ENCODE measurements at regions not wholly inside any gene's neighbourhood (a gene's known extent, or its start where the extent isn't known, plus 50 kb on each side); places are given as distances from the start of the nearest gene placed in this dataset.

GRCh38 chrX:42565739-42566138, 212.2 kb downstream of the PPP1R2C start:
- intact Hi-C loops (cut with DNase I; ENCODE audit: low total_unique reads): no loop called here
- no peak for TF ChIP-seq POLR2A (IDR thresholded peaks at IDR 0.05)
- TF ChIP-seq CTCF (IDR thresholded peaks at IDR 0.05): no peak

GRCh38 chrX:42546800-42547199, 231.2 kb downstream of the PPP1R2C start:
- H3K27ac ChIP-seq: no peak overlapping the region
- TF ChIP-seq CTCF (IDR thresholded peaks at IDR 0.05) (no peak), POLR2A (IDR thresholded peaks at IDR 0.05) (no peak)
- no peaks in the 10 kb centered on the region for H3K27me3 ChIP-seq
- intact Hi-C loops (cut with DNase I; ENCODE audit: low total_unique reads): no loop called here
- DNase-seq: no peak
- WGBS, 2 donors: 100% methylated on average over 1 of the region's 1 CpG
- no peak overlapping the region for H3K4me3 ChIP-seq
- H3K4me1 ChIP-seq: no peaks in the 10 kb centered on the region
- H3K9me3 ChIP-seq: no peaks in the 10 kb centered on the region
- no peaks in the 10 kb centered on the region for H3K36me3 ChIP-seq (ENCODE audit: low read depth, missing control alignments)

More at GRCh38 chrX:42565739-42566138, 212.2 kb downstream of the PPP1R2C start:
- no peaks in the 10 kb centered on the region for H3K27me3 ChIP-seq
- H3K36me3 ChIP-seq (ENCODE audit: low read depth, missing control alignments): no peaks in the 10 kb centered on the region
- H3K4me3 ChIP-seq: no peak overlapping the region
- H3K4me1 ChIP-seq: no peaks in the 10 kb centered on the region
- H3K27ac ChIP-seq: no peak overlapping the region
- no peaks in the 10 kb centered on the region for H3K9me3 ChIP-seq
- DNase-seq: no peak
- 77 to 81% methylated on average over 2 of the region's 2 CpGs for WGBS, 2 donors

- Histone ChIP-seq H3K9me3 (no peaks in the 10 kb centered on the region), H3K4me1 (no peaks in the 10 kb centered on the region), H3K4me3 (no peak overlapping the region), H3K27ac (no peak overlapping the region), H3K27me3 (no peaks in the 10 kb centered on the region), H3K36me3 (ENCODE audit: low read depth, missing control alignments) (no peaks in the 10 kb centered on the region)
- no peak for TF ChIP-seq CTCF (IDR thresholded peaks at IDR 0.05)
- no peak for DNase-seq
- intact Hi-C loops (cut with DNase I; ENCODE audit: low total_unique reads): no loop called here
- WGBS, 2 donors: 94 to 100% methylated on average over 2 of the region's 2 CpGs
Measured at GRCh38 chrX:42544883-42545282, 233.1 kb downstream of the PPP1R2C start.

- Histone ChIP-seq H3K27me3 (no peaks in the 10 kb centered on the region), H3K4me3 (no peak overlapping the region), H3K9me3 (no peaks in the 10 kb centered on the region), H3K4me1 (no peaks in the 10 kb centered on the region), H3K27ac (no peak overlapping the region), H3K36me3 (ENCODE audit: low read depth, missing control alignments) (no peaks in the 10 kb centered on the region)
- intact Hi-C loops (cut with DNase I; ENCODE audit: low total_unique reads): no loop called here
- DNase-seq: no peak
- TF ChIP-seq CTCF (IDR thresholded peaks at IDR 0.05): no peak
- no peak for TF ChIP-seq POLR2A (IDR thresholded peaks at IDR 0.05)
Measured at GRCh38 chrX:42541554-42541953, 236.4 kb downstream of the PPP1R2C start.

- no peaks in the 10 kb centered on the region for H3K27me3 ChIP-seq
- H3K9me3 ChIP-seq: no peaks in the 10 kb centered on the region
- no peak for TF ChIP-seq POLR2A (IDR thresholded peaks at IDR 0.05)
- no peak for TF ChIP-seq CTCF (IDR thresholded peaks at IDR 0.05)
- no peaks in the 10 kb centered on the region for H3K36me3 ChIP-seq (ENCODE audit: low read depth, missing control alignments)
- no peak overlapping the region for H3K4me3 ChIP-seq
- intact Hi-C loops (cut with DNase I; ENCODE audit: low total_unique reads): no loop called here
- no peak overlapping the region for H3K27ac ChIP-seq
- H3K4me1 ChIP-seq: no peaks in the 10 kb centered on the region
- DNase-seq: no peak
Measured at GRCh38 chrX:42540146-42540545, 237.8 kb downstream of the PPP1R2C start.
